ENCODE measurements at regions not wholly inside any gene's neighbourhood (a gene's known extent, or its start where the extent isn't known, plus 50 kb on each side); places are given as distances from the start of the nearest gene placed in this dataset.

- DNase-seq = no peak
Observed at GRCh38 chr9:1776668-1777067, 238.5 kb upstream of the SMARCA2 start.

- no peak for DNase-seq
Observed at GRCh38 chr9:1791191-1791590, 224.0 kb upstream of the SMARCA2 start.

GRCh38 chr9:1794547-1795270 is 220.4 kb upstream of the SMARCA2 start:
- no peak for DNase-seq

GRCh38 chr9:1804128-1804865 is 210.8 kb upstream of the SMARCA2 start:
- no peak for DNase-seq

GRCh38 chr9:1829719-1830118 is 185.4 kb upstream of the SMARCA2 start:
- no peak for DNase-seq

- no peak for DNase-seq
Observed at GRCh38 chr9:1832960-1833359, 182.2 kb upstream of the SMARCA2 start.

- peak; percentile 1 to 7 for DNase-seq
Observed at GRCh38 chr9:1837453-1838084, 177.6 kb upstream of the SMARCA2 start.

GRCh38 chr9:1839909-1840308 is 175.2 kb upstream of the SMARCA2 start:
- no peak for DNase-seq

GRCh38 chr9:1845425-1845824 is 169.7 kb upstream of the SMARCA2 start:
- DNase-seq = no peak

GRCh38 chr9:1855726-1856125 is 159.4 kb upstream of the SMARCA2 start:
- no peak for DNase-seq

- no peak for DNase-seq
Observed at GRCh38 chr9:1857808-1858207, 157.3 kb upstream of the SMARCA2 start.

- DNase-seq = no peak
Observed at GRCh38 chr9:1869843-1870242, 145.3 kb upstream of the SMARCA2 start.

GRCh38 chr9:1870915-1871314 is 144.2 kb upstream of the SMARCA2 start:
- no peak for DNase-seq

GRCh38 chr9:1871626-1872419 is 143.3 kb upstream of the SMARCA2 start:
- DNase-seq = peak; percentile 42 to 66

- DNase-seq = no peak
Observed at GRCh38 chr9:1875251-1875851, 139.8 kb upstream of the SMARCA2 start.

- DNase-seq = no peak
Observed at GRCh38 chr9:1875921-1876448, 139.2 kb upstream of the SMARCA2 start.

GRCh38 chr9:1876891-1877496 is 138.2 kb upstream of the SMARCA2 start:
- DNase-seq = no peak

- DNase-seq = no peak
Observed at GRCh38 chr9:1877951-1878350, 137.2 kb upstream of the SMARCA2 start.

GRCh38 chr9:1878811-1879210 is 136.3 kb upstream of the SMARCA2 start:
- no peak for DNase-seq

- no peak for DNase-seq
Observed at GRCh38 chr9:1879501-1879900, 135.6 kb upstream of the SMARCA2 start.

- no peak for DNase-seq
Observed at GRCh38 chr9:1880038-1880565, 135.0 kb upstream of the SMARCA2 start.

Measured in NCI-H2081 (cell line).